ENCODE measurements at regions not wholly inside any gene's neighbourhood (a gene's known extent, or its start where the extent isn't known, plus 50 kb on each side); places are given as distances from the start of the nearest gene placed in this dataset.
"Not testable (repeated sequence)": the region's sequence is repeated elsewhere in the genome, so short reads cannot be mapped to it uniquely, and the experiment has no call there.

DNA sequence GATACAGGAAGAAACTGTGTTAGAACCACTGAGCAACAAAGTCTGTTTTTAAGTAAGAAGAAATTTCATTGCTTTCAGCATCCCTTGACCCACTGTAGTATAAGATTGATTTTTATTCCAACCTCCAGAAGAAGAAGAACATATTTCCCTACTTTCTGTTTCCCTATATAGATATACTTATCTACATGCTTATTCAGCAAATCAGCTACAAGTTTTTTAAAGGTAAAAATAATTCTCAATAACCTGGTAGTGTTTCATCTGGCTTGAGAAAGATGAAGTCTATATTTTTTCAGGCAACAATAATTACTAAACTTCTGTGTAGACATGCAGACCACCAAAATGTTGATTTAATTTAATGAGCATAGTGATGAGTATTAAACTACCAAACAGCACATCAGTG, 201.0 kb downstream of the OSTF1 start:
- DNase-seq, result no peak

DNA sequence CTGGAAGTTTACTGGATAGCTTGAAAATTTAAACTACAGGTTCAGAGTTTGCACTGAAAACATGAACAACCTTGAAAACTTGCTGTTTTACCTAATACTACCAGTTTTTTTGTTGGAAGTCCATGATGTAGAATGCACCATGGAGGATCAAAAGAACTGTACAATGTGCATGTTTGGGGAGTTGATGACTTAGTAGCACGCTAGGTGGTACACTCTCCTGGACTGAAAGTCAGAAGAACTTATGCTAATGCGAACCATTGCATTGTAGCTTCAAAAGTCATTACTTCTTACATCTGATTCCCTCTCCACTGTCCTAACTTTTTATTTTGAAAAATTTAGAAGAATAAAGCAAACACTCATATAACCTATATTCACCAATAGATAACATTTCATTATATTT, 211.0 kb downstream of the OSTF1 start:
- DNase-seq, result no peak

DNA sequence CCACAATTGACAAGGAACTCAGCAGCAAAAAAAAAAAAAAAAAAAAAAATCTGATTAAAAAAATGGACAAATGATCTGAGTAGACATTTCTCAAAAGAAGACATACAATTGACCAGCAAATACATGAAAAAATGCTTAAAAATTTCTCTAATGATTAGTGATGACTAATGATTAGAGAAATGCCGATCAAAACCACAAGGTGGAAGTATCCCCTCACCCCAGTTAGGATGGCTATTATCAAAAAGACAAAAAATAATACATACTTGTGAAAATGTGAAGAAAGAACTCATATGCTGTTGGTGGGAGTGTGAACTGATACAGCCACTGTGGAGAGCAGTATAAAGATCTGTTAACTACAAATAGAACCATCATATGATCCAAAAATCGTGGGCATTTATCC, 245.3 kb downstream of the OSTF1 start:
- DNase-seq, result no peak

DNA sequence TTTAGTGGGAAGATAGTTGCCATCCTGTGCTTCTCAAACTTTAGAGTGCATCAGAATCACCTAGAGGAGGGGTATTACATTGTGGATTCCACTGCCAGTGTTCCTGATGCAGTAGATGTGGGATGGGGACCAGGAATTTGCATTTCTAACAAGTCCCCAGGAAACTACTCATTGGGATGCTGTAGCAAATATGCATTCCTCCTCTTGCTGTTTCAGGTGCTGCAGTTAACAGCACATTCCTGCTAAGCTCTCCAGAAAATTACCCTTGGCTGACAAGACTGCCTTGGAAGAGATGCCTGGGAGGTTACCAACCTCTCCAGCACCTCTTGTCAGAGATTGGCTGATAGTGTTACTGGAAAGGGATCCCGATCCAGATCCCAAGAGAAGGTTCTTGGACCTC, 270.5 kb downstream of the OSTF1 start:
- DNase-seq, result no peak

DNA sequence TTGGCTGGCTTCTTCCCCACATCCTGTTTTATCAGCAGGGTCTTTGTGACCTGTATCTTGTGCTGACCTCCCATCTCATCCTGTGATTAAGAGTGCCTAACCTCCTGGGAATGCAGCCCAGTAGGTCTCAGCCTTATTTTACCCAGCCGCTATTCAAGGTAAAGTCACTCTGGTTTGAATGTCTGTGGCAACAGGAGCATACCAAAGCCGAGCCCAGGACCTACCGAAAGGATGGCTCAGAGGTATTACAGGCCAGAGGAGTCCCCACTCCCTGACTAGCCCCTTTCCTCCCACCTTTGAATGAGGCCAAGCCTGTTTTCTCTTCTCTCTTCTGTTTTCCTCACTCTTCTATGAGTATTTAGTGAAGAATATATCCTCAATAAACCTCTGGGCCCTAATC, 271.3 kb downstream of the OSTF1 start:
- DNase-seq, result no peak

DNA sequence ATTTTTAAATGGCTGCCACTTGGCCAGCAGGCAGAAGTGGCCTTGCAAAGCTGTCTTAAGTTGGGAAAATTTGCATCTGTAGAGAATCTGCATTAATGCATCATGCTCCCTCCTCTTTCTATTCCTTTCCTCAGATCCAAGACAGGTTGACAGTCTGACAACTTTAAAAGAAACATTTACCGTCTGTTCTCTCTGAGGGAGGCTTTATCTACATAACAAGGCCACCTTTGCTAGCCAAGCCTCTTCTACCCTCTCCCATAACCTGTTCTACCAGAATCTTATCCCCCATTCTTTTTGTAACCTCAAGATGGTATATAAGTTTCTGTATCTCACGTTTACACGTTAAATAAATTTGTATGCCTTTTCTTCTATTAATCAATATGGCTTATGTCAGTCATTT, 271.9 kb downstream of the OSTF1 start:
- DNase-seq, result no peak

DNA sequence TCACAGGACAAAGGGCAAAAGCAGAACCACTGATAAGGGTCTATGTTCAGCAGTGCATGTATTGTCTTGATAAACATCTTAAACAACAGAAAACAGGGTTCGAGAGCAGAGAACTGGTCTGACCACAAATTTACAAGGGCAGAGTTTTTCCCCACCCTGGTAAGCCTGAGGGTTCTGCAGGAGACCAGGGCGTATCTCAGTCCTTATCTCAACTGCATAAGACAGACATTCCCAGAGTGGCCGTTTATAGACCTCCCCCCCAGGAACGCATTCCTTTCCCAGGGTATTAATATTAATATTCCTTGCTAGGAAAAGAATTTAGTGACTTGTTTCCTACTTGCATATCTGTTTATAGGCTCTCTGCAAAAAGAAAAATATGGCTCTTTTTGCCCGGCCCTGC, 274.1 kb downstream of the OSTF1 start:
- not testable (repeated sequence) for DNase-seq

DNA sequence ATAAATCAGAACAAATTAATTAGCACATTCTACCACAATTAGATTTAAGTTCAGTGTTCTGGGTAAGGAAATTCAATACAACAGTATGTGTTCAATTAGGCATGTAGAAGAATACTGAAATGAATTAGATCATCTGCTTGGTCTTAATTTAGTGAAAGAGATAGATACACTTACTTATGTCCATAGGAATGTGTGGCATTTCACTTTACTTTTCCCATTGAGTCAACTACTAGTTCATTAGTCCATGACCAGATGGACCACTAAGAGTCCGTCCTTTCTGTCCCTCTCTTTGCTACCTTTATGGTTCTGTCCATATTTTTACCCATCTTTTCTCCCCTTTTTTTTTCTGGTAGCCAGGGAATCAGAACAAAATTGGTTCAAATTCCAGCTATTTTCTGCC, 276.9 kb downstream of the OSTF1 start:
- no peak for DNase-seq

DNA sequence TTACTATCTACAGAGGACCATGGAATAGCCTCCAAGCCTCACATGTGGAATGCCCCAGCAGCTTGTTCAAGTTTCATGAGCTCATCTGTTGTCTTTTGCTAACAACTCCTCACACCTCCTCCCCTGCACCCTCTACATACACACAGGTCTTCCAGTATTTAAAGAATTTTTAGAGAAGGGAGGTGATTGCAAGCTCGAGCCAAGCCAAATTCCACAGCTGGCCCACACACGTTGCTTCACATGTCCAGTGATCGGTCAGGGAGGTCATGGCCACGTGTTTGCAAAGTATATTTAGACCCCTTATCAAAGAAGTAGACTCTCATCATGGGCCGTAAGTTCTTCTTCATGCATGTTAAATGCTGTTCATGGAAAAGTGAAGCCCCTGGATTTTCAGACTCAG, 281.7 kb downstream of the OSTF1 start:
- DNase-seq, result no peak

DNA sequence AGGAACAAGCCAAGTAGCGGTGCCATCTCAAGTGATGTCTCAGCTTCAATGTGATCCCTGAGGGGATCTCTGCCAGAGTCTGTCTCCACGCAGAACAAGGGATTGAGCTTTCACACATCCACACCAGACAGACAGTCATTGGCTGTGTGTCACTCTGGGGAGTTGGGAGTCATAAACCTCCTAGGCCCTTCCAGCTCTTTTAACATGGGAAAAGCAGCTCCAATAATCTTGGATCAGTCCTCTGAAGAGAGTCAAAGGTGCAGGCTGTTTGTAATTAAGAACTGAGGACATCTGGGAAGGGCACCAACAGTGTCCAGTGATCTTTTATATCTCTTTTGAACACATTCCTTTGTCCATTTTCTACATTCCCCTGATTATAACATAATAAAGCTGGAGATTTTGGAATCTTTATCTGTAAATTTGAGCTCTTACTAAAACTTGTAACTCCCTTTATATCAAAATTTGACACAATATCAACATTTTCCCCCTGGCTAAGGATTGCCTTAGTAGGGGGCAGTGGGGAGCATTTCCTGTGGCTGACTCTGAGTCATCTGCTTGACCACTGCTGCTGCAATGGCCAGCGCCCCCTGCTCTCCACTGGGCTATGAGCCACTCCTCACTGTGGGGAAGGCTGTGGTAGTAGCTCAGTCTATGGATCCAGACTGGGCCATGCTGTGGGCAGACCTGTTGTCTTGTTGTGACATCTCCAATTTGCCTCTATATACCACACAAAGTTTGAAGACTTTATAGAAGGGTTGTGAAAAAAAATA, 284.4 kb downstream of the OSTF1 start:
- no peak for DNase-seq

DNA sequence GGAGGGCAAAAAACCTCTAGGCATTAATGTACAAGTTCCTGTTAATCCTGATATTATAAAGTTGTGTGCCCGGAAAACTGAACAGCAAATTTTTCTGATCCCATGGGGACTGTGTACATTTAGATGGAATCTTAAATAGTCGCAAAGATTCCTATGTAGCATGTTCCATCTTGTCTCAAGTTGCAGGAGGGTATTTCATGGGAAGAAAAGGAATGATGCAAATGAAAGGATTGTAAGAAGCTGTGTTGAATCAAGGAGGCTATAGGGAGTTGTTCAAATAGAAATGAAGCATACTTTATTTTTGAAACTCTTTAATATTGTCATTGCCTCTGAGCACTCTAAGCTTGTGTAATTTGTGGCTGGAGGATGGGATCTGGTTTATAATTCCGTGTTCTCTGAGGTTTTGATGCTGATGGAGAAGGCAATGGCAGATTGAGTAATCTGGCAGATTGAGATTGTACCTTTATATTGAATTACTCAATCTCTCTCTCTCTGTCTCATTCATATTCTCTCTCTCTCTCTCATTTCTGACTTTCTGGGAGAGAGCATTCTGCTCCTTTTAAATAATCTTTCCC, 288.5 kb downstream of the OSTF1 start:
- DNase-seq, result no peak

DNA sequence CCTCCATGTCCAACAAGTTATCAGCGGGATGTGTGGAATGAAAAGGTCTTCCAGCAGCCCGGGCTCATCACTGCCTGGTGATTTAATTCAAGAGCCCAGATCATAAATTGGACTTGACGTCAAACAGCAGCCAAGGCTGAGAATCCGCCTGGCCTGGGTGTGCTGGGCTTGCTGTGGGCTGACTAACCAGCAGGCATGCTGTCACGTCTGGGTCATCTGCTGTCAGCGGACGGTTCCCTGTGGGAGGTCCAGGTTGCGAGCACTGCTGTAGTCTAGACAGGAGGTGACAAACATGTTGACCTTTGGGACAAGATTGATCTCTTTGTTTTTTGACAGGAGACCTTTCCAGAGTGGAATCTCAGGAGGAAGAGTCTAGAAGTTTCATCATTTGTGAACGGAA, 289.7 kb downstream of the OSTF1 start:
- DNase-seq, result no peak

DNA sequence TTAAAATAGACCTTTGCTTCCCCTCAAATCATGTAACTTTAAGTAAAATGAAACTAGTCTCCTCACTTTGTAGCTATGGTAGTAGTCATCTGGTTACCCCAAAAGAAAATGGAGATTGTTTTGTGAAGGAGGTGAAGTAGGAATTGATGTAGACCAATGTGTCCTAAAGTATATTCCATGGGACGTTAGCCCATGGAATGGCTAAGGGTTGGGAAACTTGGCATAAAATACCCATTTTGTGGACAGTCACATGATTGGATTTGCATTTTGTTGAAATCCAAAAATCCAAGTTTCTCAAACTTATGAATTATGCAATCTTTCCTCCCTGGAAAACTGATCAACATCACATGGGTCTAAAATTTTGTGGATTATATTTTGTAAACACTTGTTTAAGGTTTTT, 290.6 kb downstream of the OSTF1 start:
- no peak for DNase-seq

DNA sequence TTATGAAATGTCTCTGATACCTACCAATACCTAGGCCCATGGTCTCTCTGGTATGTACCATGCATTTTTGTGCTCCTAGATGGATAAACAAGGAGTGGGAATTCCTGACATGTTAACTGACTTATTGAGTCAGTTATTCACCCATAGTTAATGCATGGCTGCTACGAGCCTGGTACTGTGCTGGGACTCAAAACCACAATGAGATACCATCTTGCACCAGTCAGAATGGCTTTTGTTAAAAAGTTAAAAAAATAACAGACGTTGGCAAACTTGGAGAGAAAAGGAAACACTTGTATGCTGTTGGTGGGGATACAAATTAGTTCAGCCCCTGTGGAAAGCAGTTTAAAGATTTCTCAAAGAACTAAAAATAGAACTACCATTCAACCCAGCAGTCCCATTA, 293.8 kb downstream of the OSTF1 start:
- no peak for DNase-seq

DNA sequence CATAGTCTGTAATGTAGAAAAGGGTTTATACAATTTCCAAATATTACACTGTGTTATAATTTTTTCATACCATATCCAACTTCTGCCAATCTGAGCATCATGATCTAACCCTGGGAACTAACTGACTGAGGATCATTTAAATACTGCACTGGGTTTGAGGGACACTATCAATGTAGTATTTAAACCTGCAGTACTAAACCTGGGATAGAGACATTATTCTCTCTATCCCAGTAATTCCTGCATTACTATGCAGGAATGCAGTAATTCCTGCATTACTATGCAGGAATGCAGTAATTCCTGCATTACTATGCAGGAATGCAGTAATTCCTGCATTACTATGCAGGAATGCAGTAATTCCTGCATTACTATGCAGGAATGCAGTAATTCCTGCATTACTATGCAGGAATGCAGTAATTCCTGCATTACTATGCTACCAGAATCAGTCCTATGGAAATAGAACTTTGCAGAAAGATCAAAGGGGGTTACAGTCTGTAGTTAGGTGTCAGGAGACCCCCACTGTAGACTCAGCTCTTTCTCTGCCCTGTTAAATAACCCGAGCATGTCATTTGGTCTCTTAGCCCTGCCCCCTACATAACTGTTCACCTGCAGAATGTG, 295.2 kb downstream of the OSTF1 start:
- not testable (repeated sequence) for DNase-seq

DNA sequence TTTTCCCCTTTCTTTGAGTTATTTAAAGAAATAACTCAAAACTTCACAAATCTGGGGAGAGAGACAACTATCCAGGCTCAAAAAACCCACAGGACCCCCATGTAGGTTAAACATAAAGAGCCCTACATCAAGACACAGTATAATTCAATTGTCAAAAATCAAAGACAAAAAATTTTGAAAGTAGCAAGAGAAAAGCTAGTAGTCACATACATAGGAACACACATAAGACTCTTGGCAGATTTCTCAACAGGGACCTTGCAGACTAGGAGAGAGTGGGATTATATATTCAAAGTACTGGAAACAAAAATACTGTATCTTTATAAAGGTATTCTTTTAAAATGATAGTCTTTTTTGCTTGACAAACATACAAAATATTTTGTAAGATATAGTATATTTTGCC, 296.9 kb downstream of the OSTF1 start:
- no peak for DNase-seq

DNA sequence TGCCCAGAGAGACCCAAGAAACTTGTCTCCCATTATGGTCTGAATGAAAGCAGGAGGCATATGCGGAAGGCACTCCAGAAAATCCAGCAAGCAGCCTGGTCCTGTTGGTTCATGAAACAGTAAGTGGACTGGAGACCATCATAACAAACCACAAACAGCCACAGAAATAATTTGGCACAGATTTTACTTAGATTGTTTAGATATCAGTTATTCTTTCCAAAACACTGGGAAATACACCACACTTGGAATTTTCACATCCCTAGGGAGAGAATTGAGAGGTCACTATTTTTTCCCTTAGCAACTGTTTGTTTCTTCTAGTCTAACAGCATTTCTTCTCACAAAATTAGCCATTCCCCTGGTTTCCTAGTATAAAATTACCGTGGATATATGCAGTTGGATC, 300.8 kb downstream of the OSTF1 start:
- DNase-seq, result no peak

DNA sequence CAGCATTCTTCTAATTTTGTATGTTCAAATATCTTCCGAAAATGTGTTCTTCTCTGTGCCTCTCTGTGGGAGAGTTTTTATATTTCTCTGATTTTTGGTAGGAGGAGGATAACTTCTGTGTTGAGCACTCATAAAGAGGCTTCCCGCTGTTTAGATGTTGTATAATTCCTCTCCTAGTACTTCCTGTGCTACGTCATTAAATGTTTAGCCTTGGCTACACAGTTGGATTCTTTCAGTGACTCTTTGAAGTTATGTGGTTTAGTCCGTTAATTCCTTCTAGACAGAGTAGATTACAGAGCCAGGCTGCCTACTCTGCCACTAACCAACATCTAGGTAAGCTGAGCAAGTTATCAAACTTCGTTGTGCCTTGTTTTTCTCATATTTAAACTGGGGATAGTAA, 302.6 kb downstream of the OSTF1 start:
- DNase-seq, result no peak

DNA sequence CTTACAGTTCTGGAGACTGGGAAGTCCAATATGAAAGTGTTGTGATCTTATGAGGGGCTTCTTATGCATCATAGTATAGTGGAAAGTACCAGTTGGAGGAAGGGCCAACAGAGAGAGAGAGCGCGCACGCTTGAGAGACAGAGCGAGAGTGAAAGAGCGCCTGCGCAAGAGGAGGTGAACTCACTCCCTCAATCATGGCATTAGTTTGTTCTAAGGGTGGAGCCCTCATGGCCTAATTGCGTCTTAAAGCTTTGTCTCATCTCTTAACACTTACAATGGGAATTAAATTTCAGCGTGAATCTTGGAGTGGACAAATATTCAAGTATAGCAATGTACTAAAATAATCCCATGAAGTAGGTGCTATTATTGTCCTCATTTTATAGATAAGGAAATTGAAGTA, 303.2 kb downstream of the OSTF1 start:
- no peak for DNase-seq

DNA sequence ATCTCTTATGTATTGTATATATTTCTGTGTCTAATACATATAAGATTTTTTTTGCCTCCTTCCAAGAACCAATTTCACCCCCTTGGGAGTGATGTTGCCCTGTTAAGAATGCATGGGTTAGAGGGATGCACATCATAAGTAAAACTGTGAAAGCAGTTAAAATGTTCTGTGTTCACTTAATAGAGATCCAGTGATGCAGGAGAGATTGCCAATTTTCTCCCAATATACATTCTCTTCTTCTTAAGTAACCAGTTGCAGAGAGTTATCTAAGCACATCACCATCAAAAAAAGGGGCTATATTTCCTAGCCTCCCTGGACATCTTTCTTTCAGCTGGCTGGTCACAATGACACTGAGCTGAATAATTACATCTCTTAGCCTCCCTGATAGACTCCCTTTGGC, 307.0 kb downstream of the OSTF1 start:
- DNase-seq, result no peak

DNA sequence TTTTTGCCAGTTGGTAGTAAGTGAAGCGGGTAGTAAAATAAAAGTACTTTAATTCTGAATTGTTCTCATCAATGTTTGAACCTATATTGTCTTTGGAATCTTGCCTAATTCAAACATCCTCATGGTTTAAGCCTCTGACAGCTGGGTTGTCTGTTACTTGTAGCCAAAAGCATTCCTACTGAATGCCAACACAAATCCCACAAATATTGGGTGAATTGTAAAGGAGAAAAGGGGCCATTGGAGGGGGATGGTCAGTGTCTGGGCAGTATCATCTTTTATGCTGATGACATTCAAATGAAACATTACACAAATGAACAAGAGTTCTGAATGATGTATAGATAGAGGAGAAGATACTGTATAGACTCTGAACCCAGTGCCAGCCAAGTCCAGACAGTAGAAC, 309.5 kb downstream of the OSTF1 start:
- DNase-seq, result no peak

DNA sequence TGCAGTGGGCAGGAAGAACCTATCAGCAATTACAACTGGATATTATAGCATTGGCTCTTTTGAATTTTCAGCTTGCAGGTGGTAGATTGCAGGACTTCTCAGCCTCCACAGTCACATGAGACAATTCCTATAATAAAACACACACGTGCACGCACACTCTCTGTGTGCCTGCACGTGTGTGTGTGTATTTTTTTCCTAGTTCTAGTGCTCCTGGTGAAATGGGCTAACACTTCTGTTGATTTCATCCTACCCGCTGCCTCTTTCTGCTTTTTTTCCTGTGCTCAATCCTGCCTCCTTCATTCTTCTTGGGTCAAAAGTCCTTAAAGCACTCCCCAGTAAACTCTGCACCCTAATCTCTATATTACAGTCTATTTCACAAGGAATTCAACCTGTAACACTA, 320.1 kb downstream of the OSTF1 start:
- no peak for DNase-seq

DNA sequence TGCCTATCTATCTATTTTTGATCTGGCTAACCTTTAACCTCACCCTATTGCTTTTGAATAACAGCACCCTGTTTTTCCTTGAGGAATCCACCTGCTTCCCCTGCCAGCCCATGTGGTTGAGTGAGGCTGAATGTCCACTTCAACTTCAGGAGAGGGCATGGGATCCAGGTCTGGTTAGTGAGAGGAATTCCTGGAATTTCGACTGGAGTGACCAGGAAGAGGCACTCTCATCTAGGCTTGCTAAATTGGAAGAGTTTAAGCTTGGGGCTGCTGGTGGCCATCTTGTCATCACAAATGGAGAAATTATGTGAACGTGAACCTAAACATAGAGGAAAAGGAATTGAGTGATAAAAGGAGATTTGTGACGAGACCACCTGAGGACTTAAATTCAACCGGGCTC, 322.1 kb downstream of the OSTF1 start:
- no peak for DNase-seq

DNA sequence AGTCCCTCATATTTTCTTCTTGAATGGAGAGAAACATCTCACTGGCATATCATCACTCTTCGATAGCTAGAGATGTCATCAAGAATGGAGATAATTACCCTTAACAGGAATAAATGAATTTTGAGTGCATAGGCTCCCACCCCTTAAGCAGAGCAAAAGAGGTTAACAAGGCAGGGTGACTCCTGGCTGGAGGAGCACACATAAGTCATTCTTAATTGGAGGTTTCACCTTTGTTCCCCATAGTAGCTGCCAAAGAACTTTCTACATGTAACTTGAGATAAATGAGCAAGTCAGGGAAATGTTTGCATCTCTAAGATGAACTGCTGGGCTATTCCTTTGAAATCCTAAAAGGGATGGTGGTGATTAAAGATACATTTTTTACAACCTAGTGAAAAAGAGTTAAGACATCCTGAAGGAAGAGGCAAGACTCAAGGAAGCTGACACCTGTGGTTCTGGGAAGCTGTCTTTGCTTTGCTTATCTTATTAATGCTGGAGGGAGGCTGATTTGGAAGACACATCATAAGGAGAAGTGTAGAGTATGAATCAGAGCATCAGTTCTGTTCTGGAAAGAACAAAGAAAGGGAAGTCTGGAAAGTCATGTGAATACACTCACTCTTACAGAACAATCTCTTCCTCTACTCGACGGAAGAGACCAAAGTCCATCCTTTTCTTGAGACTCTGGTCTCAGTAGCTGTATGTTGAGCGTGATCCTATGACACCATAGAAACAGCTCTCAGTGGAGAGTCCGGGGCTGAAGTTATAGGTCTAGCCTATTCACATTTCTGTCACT, 326.3 kb downstream of the OSTF1 start:
- DNase-seq, result no peak
